ENCODE measurements at regions not wholly inside any gene's neighbourhood (a gene's known extent, or its start where the extent isn't known, plus 50 kb on each side); places are given as distances from the start of the nearest gene placed in this dataset.

- DNase-seq (ENCODE audit: low read depth in 2 of 2), result no peak
Observed at GRCh38 chr9:134487066-134487710, 154.4 kb upstream of the COL5A1 start.

GRCh38 chr9:134488331-134489280, 153.0 kb upstream of the COL5A1 start:
- DNase-seq (ENCODE audit: low read depth in 2 of 2), result no peak

GRCh38 chr9:134489621-134490408, 151.8 kb upstream of the COL5A1 start:
- DNase-seq (ENCODE audit: low read depth in 2 of 2), result no peak

- no peak for DNase-seq (ENCODE audit: low read depth in 2 of 2)
Observed at GRCh38 chr9:134490446-134490845, 151.2 kb upstream of the COL5A1 start.

- DNase-seq (ENCODE audit: low read depth in 2 of 2), result no peak
Observed at GRCh38 chr9:134491196-134491835, 150.3 kb upstream of the COL5A1 start.

- DNase-seq (ENCODE audit: low read depth in 2 of 2), result no peak
Observed at GRCh38 chr9:134491856-134492255, 149.7 kb upstream of the COL5A1 start.

- DNase-seq (ENCODE audit: low read depth in 2 of 2), result no peak
Observed at GRCh38 chr9:134492281-134492691, 149.3 kb upstream of the COL5A1 start.

GRCh38 chr9:134492721-134493460, 148.7 kb upstream of the COL5A1 start:
- no peak for DNase-seq (ENCODE audit: low read depth in 2 of 2)

- DNase-seq (ENCODE audit: low read depth in 2 of 2), result no peak
Observed at GRCh38 chr9:134493461-134494272, 147.9 kb upstream of the COL5A1 start.

GRCh38 chr9:134494273-134494815, 147.3 kb upstream of the COL5A1 start:
- no peak for DNase-seq (ENCODE audit: low read depth in 2 of 2)

GRCh38 chr9:134494905-134495304, 146.7 kb upstream of the COL5A1 start:
- DNase-seq (ENCODE audit: low read depth in 2 of 2), result no peak

- DNase-seq (ENCODE audit: low read depth in 2 of 2), result no peak
Observed at GRCh38 chr9:134495881-134496412, 145.7 kb upstream of the COL5A1 start.

GRCh38 chr9:134496413-134497282, 145.0 kb upstream of the COL5A1 start:
- no peak for DNase-seq (ENCODE audit: low read depth in 2 of 2)

GRCh38 chr9:134497283-134497860, 144.2 kb upstream of the COL5A1 start:
- DNase-seq (ENCODE audit: low read depth in 2 of 2), result no peak

GRCh38 chr9:134498814-134499166, 142.8 kb upstream of the COL5A1 start:
- no peak for DNase-seq (ENCODE audit: low read depth in 2 of 2)

- DNase-seq (ENCODE audit: low read depth in 2 of 2), result no peak
Observed at GRCh38 chr9:134500931-134501760, 140.5 kb upstream of the COL5A1 start.

- no peak for DNase-seq (ENCODE audit: low read depth in 2 of 2)
Observed at GRCh38 chr9:134501761-134502265, 139.8 kb upstream of the COL5A1 start.
